ENCODE measurements at regions not wholly inside any gene's neighbourhood (a gene's known extent, or its start where the extent isn't known, plus 50 kb on each side); places are given as distances from the start of the nearest gene placed in this dataset.

DNA sequence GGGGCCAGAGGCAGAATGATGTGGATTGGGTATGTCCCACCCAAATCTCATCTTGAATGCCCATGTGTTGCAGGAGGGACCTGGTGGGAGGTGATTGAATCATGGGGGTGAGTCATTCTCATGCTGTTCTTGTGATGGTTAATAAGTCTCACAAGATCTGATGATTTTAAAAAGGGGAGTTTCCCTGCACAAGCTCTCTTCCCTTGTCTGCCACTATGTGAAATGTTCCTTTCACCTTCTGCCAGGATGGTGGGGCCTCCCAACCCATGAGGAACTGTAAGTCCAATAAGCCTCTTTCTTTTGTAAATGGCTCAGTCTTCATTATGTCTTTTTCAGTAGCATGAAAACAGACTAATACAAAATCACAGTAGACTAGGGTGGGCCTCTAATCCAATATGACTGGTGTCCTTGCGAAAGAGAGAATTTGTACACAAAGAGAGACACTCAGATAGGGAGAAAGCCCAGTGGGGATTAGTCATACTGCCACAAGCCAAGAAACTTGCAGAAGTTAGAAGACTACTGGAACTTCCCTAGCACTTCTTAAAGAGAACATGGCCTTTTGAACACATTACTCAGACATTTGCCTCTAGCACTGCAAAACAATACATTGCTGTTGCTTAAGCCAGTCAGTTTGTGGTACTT is 68.4 kb downstream of the ANXA1 start:
- TF ChIP-seq, protein P1, sequence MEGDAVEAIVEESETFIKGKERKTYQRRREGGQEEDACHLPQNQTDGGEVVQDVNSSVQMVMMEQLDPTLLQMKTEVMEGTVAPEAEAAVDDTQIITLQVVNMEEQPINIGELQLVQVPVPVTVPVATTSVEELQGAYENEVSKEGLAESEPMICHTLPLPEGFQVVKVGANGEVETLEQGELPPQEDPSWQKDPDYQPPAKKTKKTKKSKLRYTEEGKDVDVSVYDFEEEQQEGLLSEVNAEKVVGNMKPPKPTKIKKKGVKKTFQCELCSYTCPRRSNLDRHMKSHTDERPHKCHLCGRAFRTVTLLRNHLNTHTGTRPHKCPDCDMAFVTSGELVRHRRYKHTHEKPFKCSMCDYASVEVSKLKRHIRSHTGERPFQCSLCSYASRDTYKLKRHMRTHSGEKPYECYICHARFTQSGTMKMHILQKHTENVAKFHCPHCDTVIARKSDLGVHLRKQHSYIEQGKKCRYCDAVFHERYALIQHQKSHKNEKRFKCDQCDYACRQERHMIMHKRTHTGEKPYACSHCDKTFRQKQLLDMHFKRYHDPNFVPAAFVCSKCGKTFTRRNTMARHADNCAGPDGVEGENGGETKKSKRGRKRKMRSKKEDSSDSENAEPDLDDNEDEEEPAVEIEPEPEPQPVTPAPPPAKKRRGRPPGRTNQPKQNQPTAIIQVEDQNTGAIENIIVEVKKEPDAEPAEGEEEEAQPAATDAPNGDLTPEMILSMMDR (conservative IDR thresholded peaks at IDR 0.05; ENCODE audit: low read depth, low read length): no peak
- DNase-seq (ENCODE audit: low read depth): peak; percentile 95
- no peak overlapping the region for H3K4me3 ChIP-seq (ENCODE audit: low read depth, low read length)

GRCh38 chr9:73223594-73223993 is 71.9 kb downstream of the ANXA1 start:
- TF ChIP-seq, protein P1 (conservative IDR thresholded peaks at IDR 0.05; ENCODE audit: low read depth, low read length): no peak
- H3K4me3 ChIP-seq (ENCODE audit: low read depth, low read length): no peak overlapping the region
- no peak for DNase-seq (ENCODE audit: low read depth)

DNA sequence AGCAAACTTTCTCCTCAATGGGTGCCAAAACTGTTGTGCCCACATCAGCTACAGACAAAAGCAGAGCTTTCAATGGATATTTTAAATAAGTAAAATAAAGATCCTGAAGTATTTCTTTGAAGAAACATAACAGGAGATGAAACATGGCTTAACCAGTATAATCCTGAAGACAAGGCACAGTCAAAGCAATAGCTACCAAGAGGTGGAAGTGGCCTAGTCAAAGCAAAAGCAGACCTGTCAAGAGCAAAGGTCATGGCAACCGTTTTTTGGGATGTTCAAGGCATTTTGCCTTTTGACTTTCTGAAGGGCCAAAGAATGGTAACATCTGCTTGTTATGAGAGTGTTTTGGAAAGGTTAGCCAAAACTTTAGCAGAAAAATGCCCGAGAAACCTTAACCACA is 77.9 kb downstream of the ANXA1 start:
- TF ChIP-seq, protein P1 (conservative IDR thresholded peaks at IDR 0.05; ENCODE audit: low read depth, low read length): no peak
- no peak overlapping the region for H3K4me3 ChIP-seq (ENCODE audit: low read depth, low read length)
- no peak for DNase-seq (ENCODE audit: low read depth)

DNA sequence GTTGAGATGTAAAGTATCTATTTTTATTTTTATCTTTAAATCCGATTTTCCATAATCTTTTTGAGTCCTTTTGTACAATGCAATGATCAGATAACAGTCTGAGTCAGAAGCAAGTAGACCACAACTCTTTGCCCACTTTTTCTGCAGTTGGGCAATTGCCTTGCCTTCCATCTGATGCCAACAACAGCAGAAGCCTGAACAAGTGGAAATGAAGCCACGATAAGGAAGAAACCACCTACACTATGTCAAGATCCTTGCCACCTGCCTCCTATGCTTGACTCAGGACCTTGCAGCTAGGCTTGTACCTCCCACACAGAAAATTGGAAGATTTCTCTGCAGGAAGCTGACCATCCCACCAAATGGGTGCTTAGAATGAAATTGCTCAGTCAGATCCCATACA is 78.6 kb downstream of the ANXA1 start:
- DNase-seq (ENCODE audit: low read depth): no peak
- TF ChIP-seq, protein P1 (conservative IDR thresholded peaks at IDR 0.05; ENCODE audit: low read depth, low read length): no peak
- H3K4me3 ChIP-seq (ENCODE audit: low read depth, low read length): no peak overlapping the region

GRCh38 chr9:73231203-73231602 is 79.5 kb downstream of the ANXA1 start:
- DNase-seq (ENCODE audit: low read depth): no peak
- TF ChIP-seq, protein P1 (conservative IDR thresholded peaks at IDR 0.05; ENCODE audit: low read depth, low read length): no peak

GRCh38 chr9:73233359-73234007 is 81.8 kb downstream of the ANXA1 start:
- H3K4me3 ChIP-seq (ENCODE audit: low read depth, low read length): no peak overlapping the region
- no peak for DNase-seq (ENCODE audit: low read depth)
- TF ChIP-seq, protein P1 (conservative IDR thresholded peaks at IDR 0.05; ENCODE audit: low read depth, low read length): no peak

More at GRCh38 chr9:73231203-73231602, 79.5 kb downstream of the ANXA1 start:
- H3K4me3 ChIP-seq (ENCODE audit: low read depth, low read length): no peak overlapping the region

- no peak overlapping the region for H3K4me3 ChIP-seq (ENCODE audit: low read depth, low read length)
- DNase-seq (ENCODE audit: low read depth): no peak
- TF ChIP-seq, protein P1 (conservative IDR thresholded peaks at IDR 0.05; ENCODE audit: low read depth, low read length): no peak
These were observed 82.3 kb downstream of the ANXA1 start for GRCh38 chr9:73234008-73234360.
